PC-9 (cell line): ENCODE measurements at regions not wholly inside any gene's neighbourhood (a gene's known extent, or its start where the extent isn't known, plus 50 kb on each side); places are given as distances from the start of the nearest gene placed in this dataset.

ENCODE experiments used
- BruUV-seq: library from RNA; stranded (reverse); fragments of 400-500 nt; replicated peaks from 2 replicates; lab custom pipeline; 2021; lab: Mats Ljungman, UMichigan
- CTCF ChIA-PET: fragments of 300-600 bp; sonication (Branson Sonifier 250); formaldehyde crosslinking; loops from one replicate; lab custom pipeline; 2022; ENCODE audit warnings: antibody characterized with exemption; lab: Charles Lee
- POLR2A ChIA-PET: fragments of 300-600 bp; sonication (Branson Sonifier 250); formaldehyde crosslinking; loops from one replicate; lab custom pipeline; 2022; ENCODE audit warnings: antibody characterized with exemption; ENCODE audit not compliant: unreplicated experiment; lab: Charles Lee
- DNase-seq, 2 experiments: peaks; one replicate each; pipeline versions ENCODE4 v3.0.0 to v3.0.0-alpha.2; 2015 to 2022; ENCODE audit warnings: mixed read lengths in 1 of 2
- H2AFZ ChIP-seq: fragments of 200-600 bp; sonication (generic); 2 replicates; pipeline ENCODE4 v1.8.1; 2017; ENCODE audit warnings: antibody characterized with exemption
- H3F3A ChIP-seq: fragments of 200-600 bp; sonication (generic); 2 replicates; pipeline ENCODE4 v1.8.1; 2017; ENCODE audit warnings: antibody characterized with exemption, mild to moderate bottlenecking, low read depth; ENCODE audit not compliant: insufficient read depth
- H3K27ac ChIP-seq: fragments of 200-600 bp; sonication (generic); 2 replicates; pipeline ENCODE4 v1.6.1; 2016; ENCODE audit warnings: mixed run types
- H3K27me3 ChIP-seq: fragments of 200-600 bp; sonication (generic); 2 replicates; pipeline ENCODE4 v1.6.1; 2016; ENCODE audit warnings: low read depth, mixed run types; ENCODE audit not compliant: insufficient read depth
- H3K36me3 ChIP-seq: fragments of 200-600 bp; sonication (generic); 2 replicates; pipeline ENCODE4 v1.6.1; 2016; ENCODE audit warnings: low read depth, mixed run types
- H3K4me1 ChIP-seq: fragments of 200-600 bp; sonication (generic); replicated peaks from 2 replicates; pipeline ENCODE4 v1.6.1; 2016; ENCODE audit warnings: mixed run types; ENCODE audit not compliant: insufficient read depth
- H3K4me2 ChIP-seq: fragments of 200-600 bp; sonication (generic); 2 replicates; pipeline ENCODE4 v1.6.1; 2017; ENCODE audit warnings: mixed run types
- H3K4me3 ChIP-seq: fragments of 200-600 bp; sonication (generic); 2 replicates; pipeline ENCODE4 v1.6.1; 2016; ENCODE audit warnings: mixed run types
- H3K79me2 ChIP-seq: fragments of 200-600 bp; sonication (generic); 2 replicates; pipeline ENCODE4 v1.6.1; 2017; ENCODE audit warnings: low read depth, mixed run types
- H3K9me2 ChIP-seq: fragments of 200-600 bp; sonication (generic); 2 replicates; pipeline ENCODE4 v1.8.1; 2017; ENCODE audit warnings: mild to moderate bottlenecking; ENCODE audit not compliant: insufficient read depth
- H3K9me3 ChIP-seq: fragments of 200-600 bp; sonication (generic); 2 replicates; pipeline ENCODE4 v1.8.1; 2016; ENCODE audit warnings: low read depth; ENCODE audit not compliant: insufficient read depth
- H4K20me1 ChIP-seq: fragments of 200-600 bp; sonication (generic); 2 replicates; pipeline ENCODE4 v1.8.1; 2017; ENCODE audit not compliant: insufficient read depth
- EZH2 ChIP-seq: fragments of 200-600 bp; sonication (generic); IDR thresholded peaks from 2 replicates; pipeline ENCODE4 v1.8.0; 2017; ENCODE audit warnings: antibody characterized with exemption, low read depth
- intact Hi-C: fragments of 100-400 bp; cut with micrococcal nuclease; formaldehyde crosslinking; loops from one replicate; pipeline ENCODE4 v1.10.0; 2022; ENCODE audit not compliant: unreplicated experiment
- TF ChIP-seq, protein P1 (sequence below): fragments of 200-600 bp; sonication (generic); conservative IDR thresholded peaks from 2 replicates; pipeline ENCODE4 v1.6.1; 2017; ENCODE audit warnings: mixed run types, antibody characterized with exemption, mild to moderate bottlenecking, moderate library complexity

- H3K9me3 ChIP-seq = no peaks in the 10 kb centered on the region
- BruUV-seq = no TSS peak
- CTCF ChIA-PET = no interaction called here
- no peak overlapping the region for H2AFZ ChIP-seq
- H4K20me1 ChIP-seq = no peaks in the 10 kb centered on the region
- H3K4me3 ChIP-seq = no peak overlapping the region
- no peaks in the 10 kb centered on the region for H3K79me2 ChIP-seq
- H3K4me1 ChIP-seq = no peaks in the 10 kb centered on the region
- no peaks in the 10 kb centered on the region for H3K36me3 ChIP-seq
- no peak overlapping the region for H3K27ac ChIP-seq
- intact Hi-C loops = no loop called here
- H3F3A ChIP-seq = no peaks in the 10 kb centered on the region
- H3K27me3 ChIP-seq = peaks cover 34% of the 10 kb centered on the region
- DNase-seq = no peak
- no peak overlapping the region for H3K4me2 ChIP-seq
- TF ChIP-seq EZH2 = no peak
- POLR2A ChIA-PET = no interaction called here
- no peaks in the 10 kb centered on the region for H3K9me2 ChIP-seq
Measured at GRCh38 chr11:11733246-11733747, 108.5 kb upstream of the USP47 start.

- H2AFZ ChIP-seq = no peak overlapping the region
- CTCF ChIA-PET = no interaction called here
- H3K79me2 ChIP-seq = no peaks in the 10 kb centered on the region
- H3K4me1 ChIP-seq = no peaks in the 10 kb centered on the region
- H3F3A ChIP-seq = no peaks in the 10 kb centered on the region
- no peak for TF ChIP-seq EZH2
- no TSS peak for BruUV-seq
- no peaks in the 10 kb centered on the region for H3K9me2 ChIP-seq
- intact Hi-C loops = no loop called here
- no peaks in the 10 kb centered on the region for H4K20me1 ChIP-seq
- no peak overlapping the region for H3K4me2 ChIP-seq
- H3K27me3 ChIP-seq = peaks cover 34% of the 10 kb centered on the region
- POLR2A ChIA-PET = no interaction called here
- no peak for DNase-seq
- H3K27ac ChIP-seq = no peak overlapping the region
- no peaks in the 10 kb centered on the region for H3K36me3 ChIP-seq
- no peak overlapping the region for H3K4me3 ChIP-seq
- no peaks in the 10 kb centered on the region for H3K9me3 ChIP-seq
Measured at GRCh38 chr11:11732116-11732515, 109.7 kb upstream of the USP47 start.

GRCh38 chr11:11731311-11732083, 109.7 kb upstream of the GALNT18 start:
- no TSS peak for BruUV-seq
- intact Hi-C loops = no loop called here
- no peak for TF ChIP-seq EZH2
- TF ChIP-seq, protein P1, sequence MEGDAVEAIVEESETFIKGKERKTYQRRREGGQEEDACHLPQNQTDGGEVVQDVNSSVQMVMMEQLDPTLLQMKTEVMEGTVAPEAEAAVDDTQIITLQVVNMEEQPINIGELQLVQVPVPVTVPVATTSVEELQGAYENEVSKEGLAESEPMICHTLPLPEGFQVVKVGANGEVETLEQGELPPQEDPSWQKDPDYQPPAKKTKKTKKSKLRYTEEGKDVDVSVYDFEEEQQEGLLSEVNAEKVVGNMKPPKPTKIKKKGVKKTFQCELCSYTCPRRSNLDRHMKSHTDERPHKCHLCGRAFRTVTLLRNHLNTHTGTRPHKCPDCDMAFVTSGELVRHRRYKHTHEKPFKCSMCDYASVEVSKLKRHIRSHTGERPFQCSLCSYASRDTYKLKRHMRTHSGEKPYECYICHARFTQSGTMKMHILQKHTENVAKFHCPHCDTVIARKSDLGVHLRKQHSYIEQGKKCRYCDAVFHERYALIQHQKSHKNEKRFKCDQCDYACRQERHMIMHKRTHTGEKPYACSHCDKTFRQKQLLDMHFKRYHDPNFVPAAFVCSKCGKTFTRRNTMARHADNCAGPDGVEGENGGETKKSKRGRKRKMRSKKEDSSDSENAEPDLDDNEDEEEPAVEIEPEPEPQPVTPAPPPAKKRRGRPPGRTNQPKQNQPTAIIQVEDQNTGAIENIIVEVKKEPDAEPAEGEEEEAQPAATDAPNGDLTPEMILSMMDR = no peak
- Histone ChIP-seq H3K27ac (no peak overlapping the region), H3K27me3 (peaks cover 34% of the 10 kb centered on the region), H3K4me1 (no peaks in the 10 kb centered on the region), H3K9me3 (no peaks in the 10 kb centered on the region), H3K36me3 (no peaks in the 10 kb centered on the region), H3K4me3 (no peak overlapping the region), H3K4me2 (no peak overlapping the region), H3K79me2 (no peaks in the 10 kb centered on the region), H3K9me2 (no peaks in the 10 kb centered on the region), H4K20me1 (no peaks in the 10 kb centered on the region), H2AFZ (no peak overlapping the region), H3F3A (no peaks in the 10 kb centered on the region)
- ChIA-PET POLR2A (interaction anchor here (0.7 kb wide), 1 partner anchor 651 kb away, joined by 5 read pairs; no protein-coding TSS in a partner anchor), CTCF (no interaction called here)
- no peak for DNase-seq

DNA sequence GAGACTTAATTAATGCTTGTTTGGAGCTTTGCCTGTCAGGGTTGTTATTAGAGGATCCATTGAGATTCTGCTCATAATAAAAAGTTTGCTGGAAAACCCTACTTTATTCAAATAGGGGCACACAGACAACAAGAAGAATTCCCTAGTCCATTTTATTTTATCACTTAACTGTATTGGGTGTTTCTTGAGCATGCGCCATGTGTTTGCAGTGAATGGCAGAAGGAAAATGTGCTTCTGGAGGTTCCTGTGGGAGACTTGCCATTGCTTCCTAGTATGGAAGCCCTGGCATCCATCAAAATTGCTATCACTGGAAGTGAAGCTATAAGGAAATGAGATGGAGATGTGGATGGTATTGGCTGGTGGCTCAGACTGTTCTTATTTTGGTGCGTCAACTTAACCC, 106.6 kb upstream of the GALNT18 start:
- ChIA-PET POLR2A (no interaction called here), CTCF (no interaction called here)
- no peak overlapping the region for H3K4me3 ChIP-seq
- no peak overlapping the region for H3K4me2 ChIP-seq
- no peak for DNase-seq
- no peaks in the 10 kb centered on the region for H4K20me1 ChIP-seq
- H3K79me2 ChIP-seq = no peaks in the 10 kb centered on the region
- H3K27me3 ChIP-seq = peaks cover 48% of the 10 kb centered on the region
- BruUV-seq = no TSS peak
- H3K9me2 ChIP-seq = no peaks in the 10 kb centered on the region
- H3K9me3 ChIP-seq = no peaks in the 10 kb centered on the region
- no peak overlapping the region for H3K27ac ChIP-seq
- intact Hi-C loops = no loop called here
- H3F3A ChIP-seq = no peaks in the 10 kb centered on the region
- no peaks in the 10 kb centered on the region for H3K36me3 ChIP-seq
- TF ChIP-seq EZH2 = no peak
- TF ChIP-seq, protein P1 = no peak
- H3K4me1 ChIP-seq = no peaks in the 10 kb centered on the region
- H2AFZ ChIP-seq = no peak overlapping the region
